HG02571 (cell line): ENCODE measurements at regions not wholly inside any gene's neighbourhood (a gene's known extent, or its start where the extent isn't known, plus 50 kb on each side); places are given as distances from the start of the nearest gene placed in this dataset.

ENCODE experiments used
- ATAC-seq: cut with Tn5 transposase; IDR thresholded peaks from one replicate; pipeline ENCODE4 v1.9.1; 2021; ENCODE audit warnings: mild to moderate bottlenecking, moderate library complexity; ENCODE audit not compliant: unreplicated experiment

DNA sequence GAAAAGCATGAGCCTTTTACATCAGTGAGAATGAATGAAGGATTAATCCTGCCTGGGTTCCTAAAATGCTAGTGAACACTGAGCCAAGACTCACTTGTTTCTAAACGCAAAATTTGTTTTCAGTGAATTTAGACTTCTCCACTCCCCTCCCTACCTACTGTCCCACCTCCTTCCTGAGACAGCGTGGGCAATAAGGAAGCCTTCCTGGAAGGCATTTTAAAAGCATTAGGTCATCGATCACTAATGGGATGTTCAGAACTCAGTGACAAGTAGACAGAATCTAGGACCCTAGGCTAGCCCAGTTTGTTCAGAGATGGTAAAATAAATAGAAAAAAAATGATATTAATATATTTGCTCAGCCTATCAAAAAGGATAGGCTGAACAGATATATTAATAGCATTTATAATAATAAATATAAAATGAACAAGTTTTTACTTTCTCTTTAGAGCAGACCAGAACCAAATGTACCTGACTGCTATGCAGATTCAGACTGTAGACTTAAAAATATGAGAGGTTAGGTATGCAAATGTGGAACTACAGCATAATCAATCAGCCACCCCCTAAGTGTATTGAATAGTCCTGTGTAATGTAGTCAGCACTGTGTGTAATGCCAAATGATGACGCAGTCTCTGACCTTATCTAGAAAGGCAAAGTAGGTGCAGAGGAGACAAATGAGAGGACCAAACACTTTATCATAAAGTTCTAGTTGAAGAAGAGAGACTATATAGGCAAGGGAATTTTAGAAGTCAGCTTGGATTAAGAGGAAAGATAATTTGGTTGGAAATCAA lies 331.1 kb downstream of the GPAT3 start:
- ATAC-seq, result no peak

DNA sequence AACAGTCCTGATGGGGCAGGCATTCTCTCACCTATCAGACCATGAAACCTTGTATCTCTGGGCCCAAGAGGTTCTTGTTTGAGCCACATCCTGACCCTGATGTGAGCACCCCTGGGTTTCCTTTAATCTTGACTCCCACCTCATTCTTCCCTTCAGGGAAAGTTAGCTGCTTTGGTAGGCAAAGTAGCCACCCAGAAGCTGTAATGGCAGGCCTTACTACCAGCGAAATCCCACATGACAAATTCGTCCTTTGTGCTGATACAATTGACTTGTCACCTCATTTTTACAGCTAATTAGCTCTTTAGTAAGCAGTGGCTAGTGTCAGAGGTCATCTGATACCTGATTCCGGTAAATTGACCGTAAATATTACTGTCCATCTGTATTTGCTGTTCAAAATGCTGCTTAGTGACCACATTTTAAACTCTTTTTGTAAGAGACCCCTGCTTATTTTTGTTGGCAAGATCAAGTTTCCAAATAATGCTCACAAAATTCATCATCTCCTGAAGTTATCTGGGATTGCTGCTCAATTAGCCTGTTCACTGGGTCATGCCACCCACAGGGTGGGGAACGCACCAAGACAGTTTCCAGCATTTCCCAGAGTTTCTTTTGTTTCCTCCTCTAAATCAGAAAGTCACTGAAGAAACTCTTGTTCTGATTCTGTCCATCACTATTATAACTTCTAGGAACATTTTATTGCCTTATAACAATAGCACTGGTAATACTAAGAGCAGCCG lies 329.7 kb downstream of the GPAT3 start:
- ATAC-seq, result no peak

DNA sequence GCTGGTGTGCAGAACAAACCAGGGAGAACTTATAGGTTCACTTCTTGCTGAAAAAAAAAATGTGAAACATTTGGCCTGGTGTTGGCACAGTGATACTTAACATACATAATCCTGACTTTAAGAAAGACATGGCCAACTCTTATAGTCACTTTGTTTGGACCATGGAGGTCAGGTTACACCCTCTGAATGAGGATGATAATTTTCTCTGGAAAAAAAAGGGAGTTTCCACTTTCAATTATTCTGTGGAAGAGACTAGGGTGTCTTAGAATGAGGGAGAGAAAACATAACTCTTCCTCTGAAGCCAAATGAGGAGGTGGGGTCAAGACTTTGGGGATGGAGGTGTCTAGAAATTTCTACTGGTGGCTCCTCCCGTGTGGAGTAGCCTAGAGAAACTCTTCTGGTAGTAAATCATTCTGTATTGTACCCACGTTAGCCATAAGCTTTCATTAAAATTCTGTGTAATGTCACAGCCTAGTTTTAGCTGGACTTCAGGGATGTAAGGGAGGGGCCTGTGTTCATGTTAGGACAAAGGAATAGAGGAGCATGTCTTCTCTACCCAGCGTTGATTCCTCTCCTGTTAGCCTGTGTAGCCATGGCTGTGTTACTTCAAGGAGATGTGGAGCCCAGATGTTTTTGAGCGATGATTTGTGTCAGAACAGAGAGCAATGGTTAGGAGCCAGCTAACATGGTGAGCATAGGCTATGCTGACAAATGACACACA lies 328.3 kb downstream of the GPAT3 start:
- ATAC-seq, result no peak

DNA sequence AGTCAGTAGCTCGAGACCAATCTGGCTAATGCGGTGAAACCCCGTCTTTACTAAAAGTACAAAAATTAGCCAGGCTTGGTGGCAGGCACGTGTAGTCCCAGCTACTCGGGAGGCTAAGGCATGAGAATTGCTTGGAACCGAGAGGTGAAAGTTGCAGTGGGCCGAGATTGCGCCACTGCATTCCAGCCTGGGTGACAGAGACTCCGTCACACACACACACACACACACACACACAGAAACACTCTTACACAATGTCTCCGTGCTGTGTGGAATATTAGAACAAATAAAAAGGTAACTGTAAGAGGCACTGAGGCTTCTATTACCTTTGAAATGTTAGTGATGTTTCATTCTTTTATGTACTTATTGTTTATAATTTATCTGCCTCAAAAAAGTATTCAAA lies 326.6 kb downstream of the GPAT3 start:
- ATAC-seq, result no peak

DNA sequence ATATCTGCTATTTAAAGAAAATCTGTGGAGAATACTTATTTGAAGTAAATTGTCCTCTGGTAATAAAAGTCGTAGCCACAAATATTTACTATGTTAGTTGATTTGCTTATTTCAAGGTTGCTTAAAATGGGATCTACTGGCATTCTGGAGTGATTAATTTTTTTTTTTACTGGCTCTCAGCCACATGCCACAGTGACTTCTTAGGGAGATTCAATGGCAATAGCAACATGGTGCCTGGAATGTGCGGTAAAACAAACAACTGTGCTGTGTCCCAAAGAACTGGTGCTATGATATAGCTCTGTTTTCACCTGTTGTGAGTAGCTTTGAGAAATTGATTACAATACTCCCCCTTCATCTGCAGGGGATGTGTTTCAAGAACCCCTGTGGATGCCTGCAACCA lies 324.3 kb downstream of the GPAT3 start:
- no peak for ATAC-seq

DNA sequence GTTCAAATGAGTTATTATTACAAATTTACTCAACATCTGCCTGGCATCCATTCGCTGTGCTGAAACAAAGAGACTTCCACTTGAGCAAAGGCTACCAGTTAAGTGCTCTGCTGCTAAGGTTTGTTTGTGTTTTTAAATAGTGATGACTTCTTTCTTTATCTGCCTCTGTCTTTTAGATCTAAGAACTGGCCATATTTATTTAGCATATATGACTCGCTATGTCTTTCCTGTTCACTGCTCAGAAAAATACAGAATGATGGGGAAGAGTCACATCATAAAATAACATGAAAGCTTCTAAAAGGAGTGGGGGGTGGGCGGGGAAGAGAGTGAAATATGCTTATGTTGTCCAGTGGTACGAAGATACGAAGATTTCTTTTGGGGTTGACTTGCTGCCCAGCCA lies 322.2 kb downstream of the GPAT3 start:
- no peak for ATAC-seq

DNA sequence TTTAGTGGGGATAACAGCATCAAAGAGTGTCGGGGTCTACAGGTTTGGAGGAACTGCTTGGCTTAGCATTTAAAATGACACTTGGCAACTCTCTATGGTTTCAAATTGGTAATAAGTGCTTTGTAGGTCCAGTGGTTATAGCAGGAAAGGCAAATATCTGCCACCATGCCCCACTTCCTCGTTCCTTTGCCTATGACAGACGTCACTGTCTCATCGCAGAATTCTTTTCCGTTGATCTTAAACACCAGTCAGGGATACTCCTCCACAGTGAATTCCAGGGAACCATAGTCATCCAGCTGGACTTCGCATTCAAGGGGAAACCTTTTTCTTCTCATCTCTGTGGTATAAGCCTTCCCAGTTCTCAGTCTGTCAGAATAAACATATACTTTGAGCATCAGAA lies 319.1 kb downstream of the GPAT3 start:
- no peak for ATAC-seq

DNA sequence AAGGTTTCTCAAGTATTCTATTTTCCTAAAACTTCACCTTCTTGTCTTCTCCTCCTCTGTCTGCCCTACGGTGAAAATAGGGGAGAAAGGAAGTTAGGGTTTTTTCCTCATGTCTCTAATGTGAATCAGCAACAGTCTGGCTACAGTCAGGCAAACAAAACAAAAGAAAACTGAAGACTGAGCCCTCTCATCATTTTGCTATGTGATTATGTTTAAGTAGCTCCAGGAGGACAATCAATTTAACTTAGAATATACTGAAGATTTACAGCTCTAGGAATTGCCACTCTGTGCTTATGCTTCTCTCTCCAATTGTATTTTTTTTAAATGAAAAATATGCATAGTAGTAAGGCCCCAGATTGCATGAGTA lies 316.2 kb downstream of the GPAT3 start:
- no peak for ATAC-seq

DNA sequence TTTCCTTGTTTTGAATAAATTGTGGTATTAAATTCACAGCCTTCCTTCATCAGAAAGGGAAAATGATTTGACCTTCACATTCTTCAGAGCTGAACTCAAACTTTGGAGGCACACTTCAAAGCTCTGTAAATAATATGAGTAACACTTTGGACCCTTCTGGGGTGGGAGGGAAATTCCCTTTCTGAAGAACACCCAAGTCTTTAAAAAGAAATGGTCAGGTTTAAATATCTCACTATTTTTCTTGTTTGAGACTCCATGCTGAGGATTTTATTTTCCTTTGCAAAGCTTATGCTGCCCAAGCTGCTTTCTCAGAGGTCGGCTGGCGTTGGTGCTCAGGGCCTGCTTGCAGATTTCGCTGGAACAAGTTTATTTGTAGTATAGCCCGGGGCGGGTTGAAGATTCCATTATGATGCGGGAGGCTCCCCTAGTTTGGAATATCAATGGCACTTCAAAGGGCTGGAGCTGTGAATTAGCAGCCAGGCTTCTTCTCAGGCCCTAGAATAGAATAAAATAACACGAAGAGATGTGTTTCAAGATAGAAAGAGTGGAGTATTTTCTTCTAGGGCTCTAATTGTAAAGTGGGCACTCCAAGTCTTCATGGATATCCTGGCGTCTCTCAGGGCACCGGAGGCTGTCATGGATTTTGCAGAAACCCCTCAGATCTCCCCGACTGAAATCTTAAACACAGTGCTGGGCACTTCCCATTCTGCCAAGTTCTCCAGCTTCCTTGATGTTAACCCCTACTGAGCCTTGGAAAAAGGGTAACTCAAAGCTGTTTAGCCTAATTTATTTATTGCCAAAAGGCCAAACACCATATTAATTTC lies 315.6 kb downstream of the GPAT3 start:
- no peak for ATAC-seq

DNA sequence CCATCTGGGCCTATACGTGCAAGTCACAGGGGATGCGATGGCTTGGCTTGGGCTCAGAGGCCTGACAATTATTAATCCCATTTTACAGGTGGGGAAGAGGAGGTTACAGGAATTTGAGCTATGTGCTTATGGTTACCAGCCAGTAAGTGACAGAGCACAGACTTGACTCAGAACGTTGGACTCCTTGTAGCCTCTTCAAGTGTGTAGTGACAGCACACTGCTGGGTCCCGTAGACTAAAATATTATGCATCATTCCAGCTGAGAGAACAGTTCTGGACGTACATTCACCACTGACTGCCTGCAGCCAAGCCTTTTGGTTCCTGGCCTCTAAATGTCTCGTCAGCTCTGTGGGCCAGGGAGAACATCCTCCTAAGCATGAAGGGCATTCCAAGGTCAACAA lies 314.5 kb downstream of the GPAT3 start:
- ATAC-seq, result no peak

DNA sequence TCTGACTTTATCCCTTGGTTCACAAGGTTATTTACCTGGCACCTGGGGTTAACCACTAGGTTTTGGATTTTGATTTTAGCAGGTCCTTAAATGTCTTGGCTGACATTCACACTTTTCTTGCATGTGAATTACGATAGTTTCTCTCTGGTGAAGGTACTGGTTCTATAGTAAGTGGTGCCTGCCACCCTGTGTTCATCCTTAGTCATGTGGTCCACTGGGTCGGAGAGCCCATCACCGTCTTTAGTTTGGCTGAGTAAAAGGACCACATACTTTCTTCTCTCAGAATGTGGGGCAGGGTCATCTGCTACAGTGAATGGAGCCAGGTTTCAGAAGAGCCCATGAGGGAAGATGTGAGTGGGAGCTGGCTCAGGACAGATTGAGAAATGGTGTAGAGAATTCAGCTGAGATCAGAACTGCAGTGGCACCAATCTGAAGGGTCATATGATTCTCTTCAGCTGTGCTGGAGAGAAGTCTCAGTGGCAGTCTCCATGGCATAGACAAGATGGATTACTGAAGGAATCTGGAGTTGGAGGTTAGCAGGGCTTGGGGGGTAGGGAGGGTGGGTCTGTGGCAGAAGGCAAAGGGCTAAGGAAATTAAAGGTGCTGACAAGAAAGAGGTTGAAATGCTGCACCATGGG lies 310.4 kb downstream of the GPAT3 start:
- ATAC-seq, result no peak

DNA sequence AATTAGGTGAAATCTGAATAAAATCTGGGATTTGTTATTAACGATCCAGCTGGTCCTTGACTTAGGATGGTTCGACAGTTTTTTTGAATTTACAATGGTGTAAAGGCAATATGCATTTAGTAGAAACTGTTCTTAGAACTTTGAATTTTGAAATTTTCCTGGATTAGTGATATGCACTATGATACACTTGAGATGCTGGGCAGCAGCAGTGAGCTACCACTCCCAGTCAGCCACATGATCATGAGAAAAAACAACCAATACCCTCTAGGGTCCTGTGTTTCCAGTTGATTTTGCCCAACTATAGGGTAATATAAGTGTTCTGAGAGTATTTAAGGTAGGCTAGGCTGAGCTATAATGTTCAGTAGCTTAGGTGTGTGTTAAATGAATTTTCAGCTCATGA lies 303.7 kb downstream of the GPAT3 start:
- no peak for ATAC-seq

DNA sequence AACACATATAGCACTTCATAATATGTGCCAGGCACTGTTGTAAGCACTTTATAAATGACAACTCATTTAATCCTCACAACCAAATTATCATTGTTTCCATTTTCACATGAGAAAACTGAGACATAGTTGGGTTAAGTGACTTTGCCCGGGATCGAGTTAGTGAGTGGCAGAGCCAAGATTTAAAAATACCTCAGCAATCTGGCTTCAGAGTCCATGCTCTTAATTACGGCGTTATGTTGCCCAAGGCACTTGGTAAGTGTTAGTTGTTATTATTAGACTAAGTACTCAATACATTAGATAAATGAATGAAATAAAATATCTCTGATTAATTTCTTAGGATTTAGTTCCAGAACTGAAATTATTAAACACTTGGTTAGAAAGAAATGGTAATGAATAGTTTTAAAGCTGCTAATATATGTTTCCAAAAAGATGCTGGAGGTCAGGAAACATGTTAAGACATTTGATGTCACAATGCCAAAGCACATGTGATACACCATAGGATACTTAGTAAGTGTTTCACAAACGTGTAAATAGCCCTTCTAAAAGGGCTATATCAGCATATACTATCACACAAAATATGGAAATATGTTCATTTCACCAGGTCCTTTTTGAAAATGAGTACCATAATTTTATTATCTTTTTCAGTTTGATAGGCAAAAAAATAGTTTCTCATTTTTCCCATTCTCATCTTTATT lies 301.9 kb downstream of the GPAT3 start:
- ATAC-seq, result no peak

DNA sequence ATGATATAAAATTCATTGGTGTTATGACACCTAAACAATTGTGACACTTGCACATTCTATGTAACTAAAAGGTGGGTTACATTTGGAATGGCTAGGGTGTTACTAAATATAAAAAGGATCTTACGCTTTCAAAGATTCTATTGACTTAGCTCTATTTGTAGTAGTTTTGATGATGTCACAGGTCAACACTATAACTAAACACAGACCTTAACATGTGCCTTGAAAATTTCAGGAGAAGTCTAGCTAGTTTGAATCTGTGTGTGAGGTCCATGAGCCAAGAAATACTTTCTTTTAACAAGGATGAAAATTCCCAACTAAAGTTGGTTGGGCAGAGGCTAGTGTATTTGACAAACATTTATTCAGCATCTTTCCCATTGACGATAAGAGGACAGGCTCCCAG lies 298.0 kb downstream of the GPAT3 start:
- ATAC-seq, result no peak

DNA sequence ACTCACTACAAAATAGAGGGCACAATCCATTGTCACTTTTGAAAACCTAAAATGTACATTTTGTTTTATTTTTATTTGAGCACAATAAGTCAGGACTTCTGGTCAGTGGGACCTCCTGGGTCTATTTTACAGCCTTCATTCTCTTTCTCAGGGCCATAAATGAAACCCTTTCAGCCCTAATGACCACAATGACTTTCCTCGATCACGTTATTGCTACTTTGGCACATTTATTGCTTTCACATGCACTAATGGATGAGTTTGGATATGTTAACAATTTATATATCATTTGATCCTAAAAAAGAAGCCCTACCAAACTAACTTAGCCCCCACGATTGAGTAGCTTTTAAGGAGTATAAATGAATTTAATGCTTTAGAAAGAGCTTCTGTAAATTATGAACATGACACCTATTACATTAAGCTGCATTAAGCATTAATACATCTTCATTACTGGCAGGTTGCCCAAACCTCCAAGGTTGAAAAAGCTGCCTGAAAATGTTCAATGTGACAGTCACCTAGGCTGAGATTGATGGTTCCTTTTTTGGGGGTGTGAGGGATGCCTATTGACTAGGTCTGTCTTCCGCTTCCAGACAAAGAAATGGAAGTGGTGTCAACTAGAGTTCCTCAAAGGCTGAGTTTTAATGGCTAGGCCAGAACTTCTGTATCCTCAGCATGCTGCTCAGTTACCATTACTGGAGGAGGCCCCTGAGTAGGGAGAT lies 296.4 kb downstream of the GPAT3 start:
- no peak for ATAC-seq

DNA sequence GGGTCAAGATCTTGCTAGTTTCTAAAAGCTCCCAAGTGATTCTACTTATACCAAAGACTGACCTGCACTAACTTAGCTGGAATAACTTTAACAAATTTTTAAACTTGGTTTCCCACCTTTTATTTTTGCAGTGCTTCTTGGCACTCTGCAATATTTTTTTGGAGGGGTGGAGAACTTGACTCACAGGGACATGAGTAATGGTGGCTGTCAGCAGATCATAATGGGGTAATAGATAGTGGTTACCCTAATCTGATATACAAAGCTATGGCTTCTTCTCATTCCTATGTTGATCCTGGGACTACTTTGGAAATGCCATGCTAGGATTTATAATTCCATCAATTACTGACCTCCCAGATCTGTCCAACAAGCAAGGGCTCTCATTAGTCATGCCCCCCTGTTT lies 295.7 kb downstream of the GPAT3 start:
- ATAC-seq, result no peak

DNA sequence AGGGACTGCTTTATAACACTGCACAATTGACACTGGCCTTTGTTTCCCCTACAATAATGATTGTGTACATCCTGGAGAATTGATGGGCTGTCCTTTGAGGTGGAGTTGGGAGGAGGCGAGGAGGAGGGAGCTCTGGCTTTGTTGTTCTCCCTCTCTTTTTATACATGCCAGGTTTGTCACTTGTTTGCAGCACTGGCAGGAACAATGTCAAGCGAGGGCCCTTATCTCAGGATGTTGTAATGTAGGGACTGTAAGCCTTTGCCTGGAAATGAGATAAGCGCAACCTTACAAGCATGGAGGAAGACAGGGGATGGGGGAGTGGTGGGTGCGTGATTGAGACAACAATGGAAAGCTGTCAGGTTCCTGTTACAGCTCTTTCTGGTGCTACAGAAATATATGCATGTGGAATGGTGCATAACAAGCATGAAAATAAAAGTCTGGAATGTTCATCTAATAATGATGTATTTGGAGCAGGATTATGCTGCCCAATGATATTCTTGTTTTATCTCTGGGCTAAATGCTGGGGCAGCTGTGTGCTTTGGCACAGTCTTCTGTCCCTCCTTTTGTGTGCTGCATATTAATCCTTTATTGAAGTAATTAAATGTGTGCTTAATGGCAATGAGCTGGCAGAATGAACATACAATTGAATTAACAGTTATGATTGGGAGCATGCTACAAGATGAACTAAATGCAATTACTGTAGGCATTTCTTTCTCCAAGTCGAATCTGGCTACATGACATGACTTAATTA lies 294.4 kb downstream of the GPAT3 start:
- no peak for ATAC-seq

DNA sequence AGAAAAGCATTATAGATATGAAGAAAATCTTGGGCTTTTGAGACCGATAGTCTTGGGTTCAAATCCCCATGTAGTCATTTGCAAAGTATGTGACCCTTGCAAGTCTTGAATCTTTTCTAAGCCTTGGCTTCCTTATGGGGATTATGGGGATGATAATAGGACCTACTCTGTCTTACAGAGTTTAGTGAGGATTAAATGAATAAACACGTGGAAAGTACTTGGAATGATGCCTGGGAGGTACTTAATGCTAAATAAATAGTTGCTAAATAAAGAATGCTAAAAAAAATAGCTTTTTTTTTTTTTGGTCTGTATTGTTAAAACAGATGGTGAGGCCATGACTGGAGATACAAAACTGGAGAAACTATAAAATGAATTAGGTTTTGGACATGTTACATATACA lies 292.7 kb downstream of the GPAT3 start:
- ATAC-seq, result no peak

DNA sequence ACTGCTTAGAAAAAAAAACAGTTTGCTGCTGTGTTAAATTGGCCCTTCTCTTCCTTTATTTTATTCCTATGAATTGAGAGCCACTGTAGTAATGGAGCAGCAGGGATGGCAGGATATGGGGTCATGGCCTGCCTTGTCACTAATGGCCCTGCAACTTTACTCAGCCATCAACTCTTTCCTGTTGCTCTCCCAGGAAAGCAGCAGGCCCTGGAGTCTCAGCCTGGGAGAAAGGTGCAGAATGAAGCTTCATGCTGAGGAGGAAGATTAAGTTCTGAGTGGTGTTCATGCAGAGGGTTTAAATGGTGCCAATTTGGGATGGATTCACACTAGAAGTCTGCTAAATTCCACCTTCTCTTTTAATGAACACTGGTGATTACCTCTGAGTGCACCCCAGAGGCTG lies 285.6 kb downstream of the GPAT3 start:
- no peak for ATAC-seq
